ENCODE measurements at regions not wholly inside any gene's neighbourhood (a gene's known extent, or its start where the extent isn't known, plus 50 kb on each side); places are given as distances from the start of the nearest gene placed in this dataset.
A peak's percentile ranks its signal among the peaks of the same experiment; 100 is the strongest.

- Histone ChIP-seq H3K9me3 (ENCODE audit: control extremely low read depth in 1 of 5, control insufficient read depth in 4 of 5, insufficient read depth in 2 of 5, low read depth in 1 of 5, low read length in 4 of 5) (no peaks in the 10 kb centered on the region), H3K36me3 (ENCODE audit: control insufficient read depth in 4 of 4, insufficient read depth in 4 of 4, low read length in 3 of 4) (no peaks in the 10 kb centered on the region), H3K4me3 (ENCODE audit: control insufficient read depth in 1 of 7, extremely low read depth in 1 of 7, insufficient read depth in 4 of 7, low read depth in 2 of 7, low read length in 6 of 7) (no peak overlapping the region), H3K27ac (ENCODE audit: insufficient read depth in 1 of 2, low read depth in 1 of 2, low read length in 2 of 2, poor library complexity in 1 of 2, severe bottlenecking in 2 of 2) (no peak overlapping the region), H3K4me1 (ENCODE audit: control extremely low read depth in 1 of 4, control insufficient read depth in 4 of 4, insufficient read depth in 4 of 4, low read length in 3 of 4) (no peaks in the 10 kb centered on the region), H3K27me3 (replicated peaks in 2 of 5; ENCODE audit: control insufficient read depth in 4 of 5, insufficient read depth in 5 of 5, low read length in 4 of 5) (peaks cover 0 to 11% (median 0%) of the 10 kb centered on the region in 5 experiments)
- CTCF ChIA-PET, result interaction anchor here (2.4 kb wide), 1 partner anchor 9 kb away, joined by 9 read pairs; no protein-coding TSS in a partner anchor
- DNase-seq, result no peak
- POLR2A ChIA-PET, result no interaction called here
These were observed 183.5 kb upstream of the PRICKLE2 start for GRCh38 chr3:64408770-64409169.

GRCh38 chr3:64406271-64406670 is 181.0 kb upstream of the PRICKLE2 start:
- H3K27me3 ChIP-seq (replicated peaks in 2 of 5; ENCODE audit: control insufficient read depth in 4 of 5, insufficient read depth in 5 of 5, low read length in 4 of 5), result peaks cover 0 to 13% (median 0%) of the 10 kb centered on the region in 5 experiments
- ChIA-PET CTCF (no interaction called here), POLR2A (no interaction called here)
- WGBS (ENCODE audit: insufficient coverage), result 93% methylated on average over 3 of the region's 3 CpGs
- DNase-seq, result no peak
- H3K4me1 ChIP-seq (ENCODE audit: control extremely low read depth in 1 of 4, control insufficient read depth in 4 of 4, insufficient read depth in 4 of 4, low read length in 3 of 4), result no peaks in the 10 kb centered on the region
- no peak overlapping the region for H3K4me3 ChIP-seq (ENCODE audit: control insufficient read depth in 1 of 7, extremely low read depth in 1 of 7, insufficient read depth in 4 of 7, low read depth in 2 of 7, low read length in 6 of 7)
- no peak overlapping the region for H3K27ac ChIP-seq (ENCODE audit: insufficient read depth in 1 of 2, low read depth in 1 of 2, low read length in 2 of 2, poor library complexity in 1 of 2, severe bottlenecking in 2 of 2)
- no peaks in the 10 kb centered on the region for H3K36me3 ChIP-seq (ENCODE audit: control insufficient read depth in 4 of 4, insufficient read depth in 4 of 4, low read length in 3 of 4)
- H3K9me3 ChIP-seq (ENCODE audit: control extremely low read depth in 1 of 5, control insufficient read depth in 4 of 5, insufficient read depth in 2 of 5, low read depth in 1 of 5, low read length in 4 of 5), result no peaks in the 10 kb centered on the region

GRCh38 chr3:64405211-64405835 is 180.1 kb upstream of the PRICKLE2 start:
- CTCF ChIA-PET, result interaction anchor here (1.1 kb wide), 1 partner anchor 11 kb away, joined by 3 read pairs; no protein-coding TSS in a partner anchor
- DNase-seq, result no peak
- Histone ChIP-seq H3K4me1 (ENCODE audit: control extremely low read depth in 1 of 4, control insufficient read depth in 4 of 4, insufficient read depth in 4 of 4, low read length in 3 of 4) (no peaks in the 10 kb centered on the region), H3K27me3 (replicated peaks in 2 of 5; ENCODE audit: control insufficient read depth in 4 of 5, insufficient read depth in 5 of 5, low read length in 4 of 5) (peaks cover 0 to 13% (median 0%) of the 10 kb centered on the region in 5 experiments), H3K9me3 (ENCODE audit: control extremely low read depth in 1 of 5, control insufficient read depth in 4 of 5, insufficient read depth in 2 of 5, low read depth in 1 of 5, low read length in 4 of 5) (no peaks in the 10 kb centered on the region), H3K27ac (ENCODE audit: insufficient read depth in 1 of 2, low read depth in 1 of 2, low read length in 2 of 2, poor library complexity in 1 of 2, severe bottlenecking in 2 of 2) (no peak overlapping the region), H3K36me3 (ENCODE audit: control insufficient read depth in 4 of 4, insufficient read depth in 4 of 4, low read length in 3 of 4) (no peaks in the 10 kb centered on the region), H3K4me3 (ENCODE audit: control insufficient read depth in 1 of 7, extremely low read depth in 1 of 7, insufficient read depth in 4 of 7, low read depth in 2 of 7, low read length in 6 of 7) (no peak overlapping the region)
- WGBS (ENCODE audit: insufficient coverage), result no CpG with 5 or more reads among the region's 1 CpG
- POLR2A ChIA-PET, result no interaction called here

GRCh38 chr3:64400706-64401105 is 175.4 kb upstream of the PRICKLE2 start:
- 70% methylated on average over 2 of the region's 3 CpGs for WGBS (ENCODE audit: insufficient coverage)
- Histone ChIP-seq H3K4me3 (ENCODE audit: control insufficient read depth in 1 of 7, extremely low read depth in 1 of 7, insufficient read depth in 4 of 7, low read depth in 2 of 7, low read length in 6 of 7) (no peak overlapping the region), H3K36me3 (ENCODE audit: control insufficient read depth in 4 of 4, insufficient read depth in 4 of 4, low read length in 3 of 4) (no peaks in the 10 kb centered on the region), H3K27ac (ENCODE audit: insufficient read depth in 1 of 2, low read depth in 1 of 2, low read length in 2 of 2, poor library complexity in 1 of 2, severe bottlenecking in 2 of 2) (no peak overlapping the region), H3K27me3 (replicated peaks in 2 of 5; ENCODE audit: control insufficient read depth in 4 of 5, insufficient read depth in 5 of 5, low read length in 4 of 5) (peaks cover 0 to 7% (median 0%) of the 10 kb centered on the region in 5 experiments), H3K9me3 (ENCODE audit: control extremely low read depth in 1 of 5, control insufficient read depth in 4 of 5, insufficient read depth in 2 of 5, low read depth in 1 of 5, low read length in 4 of 5) (no peaks in the 10 kb centered on the region), H3K4me1 (ENCODE audit: control extremely low read depth in 1 of 4, control insufficient read depth in 4 of 4, insufficient read depth in 4 of 4, low read length in 3 of 4) (no peaks in the 10 kb centered on the region)
- DNase-seq, result no peak
- ChIA-PET POLR2A (no interaction called here), CTCF (interaction anchor here (1.0 to 3.2 kb wide), 5 partner anchors 8 to 376 kb away, joined by 3 to 11 read pairs (median 5); no protein-coding TSS in a partner anchor)

- POLR2A ChIA-PET, result no interaction called here
- no peaks in the 10 kb centered on the region for H3K9me3 ChIP-seq (ENCODE audit: control extremely low read depth in 1 of 5, control insufficient read depth in 4 of 5, insufficient read depth in 2 of 5, low read depth in 1 of 5, low read length in 4 of 5)
- no peaks in the 10 kb centered on the region for H3K4me1 ChIP-seq (ENCODE audit: control extremely low read depth in 1 of 4, control insufficient read depth in 4 of 4, insufficient read depth in 4 of 4, low read length in 3 of 4)
- peaks cover 0 to 2% (median 0%) of the 10 kb centered on the region in 5 experiments for H3K27me3 ChIP-seq (replicated peaks in 2 of 5; ENCODE audit: control insufficient read depth in 4 of 5, insufficient read depth in 5 of 5, low read length in 4 of 5)
- H3K27ac ChIP-seq (ENCODE audit: insufficient read depth in 1 of 2, low read depth in 1 of 2, low read length in 2 of 2, poor library complexity in 1 of 2, severe bottlenecking in 2 of 2), result no peak overlapping the region
- H3K4me3 ChIP-seq (ENCODE audit: control insufficient read depth in 1 of 7, extremely low read depth in 1 of 7, insufficient read depth in 4 of 7, low read depth in 2 of 7, low read length in 6 of 7), result no peak overlapping the region
- DNase-seq, result peak; percentile 43 to 60 (median 53)
- H3K36me3 ChIP-seq (ENCODE audit: control insufficient read depth in 4 of 4, insufficient read depth in 4 of 4, low read length in 3 of 4), result no peaks in the 10 kb centered on the region
- CTCF ChIA-PET, result interaction anchor here (1.0 to 3.5 kb wide), 8 partner anchors 10 to 375 kb away, joined by 3 to 15 read pairs (median 4); no protein-coding TSS in a partner anchor
These were observed 174.0 kb upstream of the PRICKLE2 start for GRCh38 chr3:64399205-64399800.

- Histone ChIP-seq H3K27me3 (replicated peaks in 2 of 5; ENCODE audit: control insufficient read depth in 4 of 5, insufficient read depth in 5 of 5, low read length in 4 of 5) (peaks cover 0 to 2% (median 0%) of the 10 kb centered on the region in 5 experiments), H3K27ac (ENCODE audit: insufficient read depth in 1 of 2, low read depth in 1 of 2, low read length in 2 of 2, poor library complexity in 1 of 2, severe bottlenecking in 2 of 2) (no peak overlapping the region), H3K9me3 (ENCODE audit: control extremely low read depth in 1 of 5, control insufficient read depth in 4 of 5, insufficient read depth in 2 of 5, low read depth in 1 of 5, low read length in 4 of 5) (no peaks in the 10 kb centered on the region), H3K36me3 (ENCODE audit: control insufficient read depth in 4 of 4, insufficient read depth in 4 of 4, low read length in 3 of 4) (no peaks in the 10 kb centered on the region), H3K4me1 (ENCODE audit: control extremely low read depth in 1 of 4, control insufficient read depth in 4 of 4, insufficient read depth in 4 of 4, low read length in 3 of 4) (no peaks in the 10 kb centered on the region), H3K4me3 (ENCODE audit: control insufficient read depth in 1 of 7, extremely low read depth in 1 of 7, insufficient read depth in 4 of 7, low read depth in 2 of 7, low read length in 6 of 7) (no peak overlapping the region)
- peak in 1 of 3 donors; percentile 1 for DNase-seq
- 87% methylated on average over 3 of the region's 4 CpGs for WGBS (ENCODE audit: insufficient coverage)
- ChIA-PET CTCF (interaction anchor here (0.7 to 3.5 kb wide), 5 partner anchors 11 to 374 kb away, joined by 3 to 15 read pairs (median 5); no protein-coding TSS in a partner anchor), POLR2A (no interaction called here)
These were observed 173.2 kb upstream of the PRICKLE2 start for GRCh38 chr3:64398476-64398875.

- ChIA-PET CTCF (interaction anchor here (0.7 to 3.5 kb wide), 5 partner anchors 11 to 374 kb away, joined by 3 to 15 read pairs (median 5); no protein-coding TSS in a partner anchor), POLR2A (no interaction called here)
- no peaks in the 10 kb centered on the region for H3K4me1 ChIP-seq (ENCODE audit: control extremely low read depth in 1 of 4, control insufficient read depth in 4 of 4, insufficient read depth in 4 of 4, low read length in 3 of 4)
- no peak overlapping the region for H3K4me3 ChIP-seq (ENCODE audit: control insufficient read depth in 1 of 7, extremely low read depth in 1 of 7, insufficient read depth in 4 of 7, low read depth in 2 of 7, low read length in 6 of 7)
- H3K27me3 ChIP-seq (replicated peaks in 2 of 5; ENCODE audit: control insufficient read depth in 4 of 5, insufficient read depth in 5 of 5, low read length in 4 of 5), result peaks cover 0 to 2% (median 0%) of the 10 kb centered on the region in 5 experiments
- WGBS (ENCODE audit: insufficient coverage), result 89% methylated on average over 3 of the region's 5 CpGs
- H3K36me3 ChIP-seq (ENCODE audit: control insufficient read depth in 4 of 4, insufficient read depth in 4 of 4, low read length in 3 of 4), result no peaks in the 10 kb centered on the region
- no peaks in the 10 kb centered on the region for H3K9me3 ChIP-seq (ENCODE audit: control extremely low read depth in 1 of 5, control insufficient read depth in 4 of 5, insufficient read depth in 2 of 5, low read depth in 1 of 5, low read length in 4 of 5)
- no peak overlapping the region for H3K27ac ChIP-seq (ENCODE audit: insufficient read depth in 1 of 2, low read depth in 1 of 2, low read length in 2 of 2, poor library complexity in 1 of 2, severe bottlenecking in 2 of 2)
- DNase-seq, result no peak
These were observed 172.7 kb upstream of the PRICKLE2 start for GRCh38 chr3:64398006-64398405.
